Ishikawa (cell line): ENCODE measurements at regions not wholly inside any gene's neighbourhood (a gene's known extent, or its start where the extent isn't known, plus 50 kb on each side); places are given as distances from the start of the nearest gene placed in this dataset.

Experiments used
- CEBPB ChIP-seq: IDR thresholded peaks from 2 replicates; pipeline ENCODE4 v1.6.1; 2012
- CREB1 ChIP-seq: IDR thresholded peaks from 2 replicates; pipeline ENCODE4 v1.6.1; 2012; ENCODE audit warnings: low read depth
- EGR1 ChIP-seq: IDR thresholded peaks from 2 replicates; pipeline ENCODE4 v1.6.1; 2012
- EP300 ChIP-seq: IDR thresholded peaks from 2 replicates; pipeline ENCODE4 v1.6.1; 2012; ENCODE audit warnings: borderline replicate concordance
- FOXM1 ChIP-seq: IDR thresholded peaks from 2 replicates; pipeline ENCODE4 v1.6.1; 2012; ENCODE audit warnings: low read depth, borderline replicate concordance
- MAX ChIP-seq: IDR thresholded peaks from 2 replicates; pipeline ENCODE4 v1.6.1; 2012
- NFIC ChIP-seq: IDR thresholded peaks from 2 replicates; pipeline ENCODE4 v1.6.1; 2012
- RAD21 ChIP-seq: IDR thresholded peaks from 2 replicates; pipeline ENCODE4 v1.6.1; 2012; ENCODE audit warnings: low read depth
- TAF1 ChIP-seq: IDR thresholded peaks from 2 replicates; pipeline ENCODE4 v1.6.1; 2012; ENCODE audit warnings: low read depth, mild to moderate bottlenecking
- TCF12 ChIP-seq: IDR thresholded peaks from 2 replicates; pipeline ENCODE4 v1.6.1; 2012; ENCODE audit warnings: low read depth
- TEAD4 ChIP-seq: IDR thresholded peaks from 2 replicates; pipeline ENCODE4 v1.6.1; 2012
- USF1 ChIP-seq: IDR thresholded peaks from 2 replicates; pipeline ENCODE4 v1.6.1; 2012
- YY1 ChIP-seq: IDR thresholded peaks from 2 replicates; pipeline ENCODE4 v1.6.1; 2012; ENCODE audit warnings: low read depth
- ZBTB7A ChIP-seq: IDR thresholded peaks from 2 replicates; pipeline ENCODE4 v1.6.1; 2012; ENCODE audit warnings: low read depth
- TF ChIP-seq, protein P1 (sequence below): IDR thresholded peaks from 2 replicates; pipeline ENCODE4 v1.6.1; 2012; ENCODE audit warnings: low read depth, mild to moderate bottlenecking

- TF ChIP-seq TEAD4 (no peak), TAF1 (no peak), CEBPB (no peak), RAD21 (no peak), MAX (no peak), YY1 (no peak), NFIC (no peak), EP300 (no peak), EGR1 (no peak), ZBTB7A (no peak), USF1 (no peak), CREB1 (no peak), FOXM1 (no peak), TCF12 (no peak)
- TF ChIP-seq, protein P1, sequence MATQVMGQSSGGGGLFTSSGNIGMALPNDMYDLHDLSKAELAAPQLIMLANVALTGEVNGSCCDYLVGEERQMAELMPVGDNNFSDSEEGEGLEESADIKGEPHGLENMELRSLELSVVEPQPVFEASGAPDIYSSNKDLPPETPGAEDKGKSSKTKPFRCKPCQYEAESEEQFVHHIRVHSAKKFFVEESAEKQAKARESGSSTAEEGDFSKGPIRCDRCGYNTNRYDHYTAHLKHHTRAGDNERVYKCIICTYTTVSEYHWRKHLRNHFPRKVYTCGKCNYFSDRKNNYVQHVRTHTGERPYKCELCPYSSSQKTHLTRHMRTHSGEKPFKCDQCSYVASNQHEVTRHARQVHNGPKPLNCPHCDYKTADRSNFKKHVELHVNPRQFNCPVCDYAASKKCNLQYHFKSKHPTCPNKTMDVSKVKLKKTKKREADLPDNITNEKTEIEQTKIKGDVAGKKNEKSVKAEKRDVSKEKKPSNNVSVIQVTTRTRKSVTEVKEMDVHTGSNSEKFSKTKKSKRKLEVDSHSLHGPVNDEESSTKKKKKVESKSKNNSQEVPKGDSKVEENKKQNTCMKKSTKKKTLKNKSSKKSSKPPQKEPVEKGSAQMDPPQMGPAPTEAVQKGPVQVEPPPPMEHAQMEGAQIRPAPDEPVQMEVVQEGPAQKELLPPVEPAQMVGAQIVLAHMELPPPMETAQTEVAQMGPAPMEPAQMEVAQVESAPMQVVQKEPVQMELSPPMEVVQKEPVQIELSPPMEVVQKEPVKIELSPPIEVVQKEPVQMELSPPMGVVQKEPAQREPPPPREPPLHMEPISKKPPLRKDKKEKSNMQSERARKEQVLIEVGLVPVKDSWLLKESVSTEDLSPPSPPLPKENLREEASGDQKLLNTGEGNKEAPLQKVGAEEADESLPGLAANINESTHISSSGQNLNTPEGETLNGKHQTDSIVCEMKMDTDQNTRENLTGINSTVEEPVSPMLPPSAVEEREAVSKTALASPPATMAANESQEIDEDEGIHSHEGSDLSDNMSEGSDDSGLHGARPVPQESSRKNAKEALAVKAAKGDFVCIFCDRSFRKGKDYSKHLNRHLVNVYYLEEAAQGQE, result no peak
These were observed 64.2 kb upstream of the ATF7IP2 start for GRCh38 chr16:10321407-10322387.

- TF ChIP-seq EGR1 (no peak), TEAD4 (no peak), EP300 (no peak), ZBTB7A (no peak), TCF12 (no peak), RAD21 (no peak), CREB1 (no peak), FOXM1 (no peak), NFIC (no peak), TAF1 (no peak), CEBPB (no peak), USF1 (no peak), YY1 (no peak), MAX (no peak)
- TF ChIP-seq, protein P1, result no peak
These were observed 62.9 kb upstream of the ATF7IP2 start for GRCh38 chr16:10322723-10323527.

GRCh38 chr16:10323528-10323869, 62.4 kb upstream of the ATF7IP2 start:
- TF ChIP-seq, protein P1, result no peak
- TF ChIP-seq ZBTB7A, result no peak
- TF ChIP-seq YY1, result no peak
- TF ChIP-seq CEBPB, result no peak
- TF ChIP-seq EP300, result no peak
- no peak for TF ChIP-seq FOXM1
- no peak for TF ChIP-seq MAX
- no peak for TF ChIP-seq EGR1
- no peak for TF ChIP-seq CREB1
- no peak for TF ChIP-seq TAF1
- TF ChIP-seq TCF12, result no peak
- TF ChIP-seq NFIC, result no peak
- TF ChIP-seq TEAD4, result no peak
- TF ChIP-seq USF1, result no peak
- no peak for TF ChIP-seq RAD21
